Cardiac fibroblast (primary cell): ENCODE measurements at regions not wholly inside any gene's neighbourhood (a gene's known extent, or its start where the extent isn't known, plus 50 kb on each side); places are given as distances from the start of the nearest gene placed in this dataset.

ENCODE experiments used
- DNase-seq, 2 donors: peaks; one replicate each; pipeline versions ENCODE4 v3.0.0 to v3.0.0-alpha.2; 2010; ENCODE audit warnings: low read depth in 2 of 2
- H3K4me3 ChIP-seq, 2 donors: replicated peaks in 1 of 2; 1 replicate in 1 of 2; 2 replicates in 1 of 2; pipeline ENCODE4 v1.5.1; 2011; ENCODE audit warnings: low read depth in 2 of 2, low read length in 2 of 2, mild to moderate bottlenecking in 2 of 2, moderate library complexity in 1 of 2
- TF ChIP-seq, protein P1 (sequence below): IDR thresholded peaks from one replicate; pipeline ENCODE4 v1.5.1; 2011; ENCODE audit warnings: low read depth, mild to moderate bottlenecking, low read length, inconsistent platforms

DNA sequence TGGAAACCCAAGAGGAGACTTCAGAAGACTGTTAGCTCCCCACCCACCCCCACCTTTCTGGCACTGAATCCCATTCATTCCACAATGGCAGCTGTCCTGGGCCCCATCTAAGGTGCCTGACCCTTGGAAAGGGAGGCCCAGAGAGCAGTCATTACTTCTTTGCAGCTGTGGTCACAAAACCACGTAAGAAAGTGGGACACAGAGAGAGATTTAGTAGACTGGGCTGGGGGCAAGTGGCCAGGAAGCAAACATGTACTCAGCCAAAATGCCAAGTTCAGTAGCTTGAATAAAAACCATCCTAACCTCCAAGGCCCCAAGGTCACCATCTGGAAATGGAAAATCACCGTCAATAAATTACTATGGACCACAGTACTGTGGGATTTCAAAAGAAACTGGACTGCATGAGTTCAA lies 381.4 kb downstream of the TNS1 start:
- DNase-seq, result no peak
- H3K4me3 ChIP-seq, result no peak overlapping the region
- TF ChIP-seq, protein P1, sequence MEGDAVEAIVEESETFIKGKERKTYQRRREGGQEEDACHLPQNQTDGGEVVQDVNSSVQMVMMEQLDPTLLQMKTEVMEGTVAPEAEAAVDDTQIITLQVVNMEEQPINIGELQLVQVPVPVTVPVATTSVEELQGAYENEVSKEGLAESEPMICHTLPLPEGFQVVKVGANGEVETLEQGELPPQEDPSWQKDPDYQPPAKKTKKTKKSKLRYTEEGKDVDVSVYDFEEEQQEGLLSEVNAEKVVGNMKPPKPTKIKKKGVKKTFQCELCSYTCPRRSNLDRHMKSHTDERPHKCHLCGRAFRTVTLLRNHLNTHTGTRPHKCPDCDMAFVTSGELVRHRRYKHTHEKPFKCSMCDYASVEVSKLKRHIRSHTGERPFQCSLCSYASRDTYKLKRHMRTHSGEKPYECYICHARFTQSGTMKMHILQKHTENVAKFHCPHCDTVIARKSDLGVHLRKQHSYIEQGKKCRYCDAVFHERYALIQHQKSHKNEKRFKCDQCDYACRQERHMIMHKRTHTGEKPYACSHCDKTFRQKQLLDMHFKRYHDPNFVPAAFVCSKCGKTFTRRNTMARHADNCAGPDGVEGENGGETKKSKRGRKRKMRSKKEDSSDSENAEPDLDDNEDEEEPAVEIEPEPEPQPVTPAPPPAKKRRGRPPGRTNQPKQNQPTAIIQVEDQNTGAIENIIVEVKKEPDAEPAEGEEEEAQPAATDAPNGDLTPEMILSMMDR, result no peak

DNA sequence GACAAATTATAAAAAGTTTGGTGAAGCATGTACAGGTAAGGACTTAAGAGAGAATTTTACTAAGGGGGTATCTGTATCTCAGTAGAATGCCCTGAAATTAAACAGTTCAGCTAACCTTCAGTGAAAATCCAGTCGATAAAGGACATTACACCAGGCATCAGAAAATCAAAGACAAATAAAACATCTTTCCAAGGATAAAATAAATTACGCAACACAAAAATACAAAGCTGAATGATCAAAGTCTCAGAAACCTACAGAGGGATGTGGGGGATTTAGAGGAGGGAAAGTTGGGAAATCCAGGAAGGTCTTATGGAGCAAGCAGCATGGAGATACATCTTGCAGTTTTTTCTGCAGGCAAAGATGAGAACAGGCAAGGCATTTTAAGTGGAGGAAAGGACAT lies 384.1 kb downstream of the TNS1 start:
- TF ChIP-seq, protein P1, result no peak
- DNase-seq, result no peak

DNA sequence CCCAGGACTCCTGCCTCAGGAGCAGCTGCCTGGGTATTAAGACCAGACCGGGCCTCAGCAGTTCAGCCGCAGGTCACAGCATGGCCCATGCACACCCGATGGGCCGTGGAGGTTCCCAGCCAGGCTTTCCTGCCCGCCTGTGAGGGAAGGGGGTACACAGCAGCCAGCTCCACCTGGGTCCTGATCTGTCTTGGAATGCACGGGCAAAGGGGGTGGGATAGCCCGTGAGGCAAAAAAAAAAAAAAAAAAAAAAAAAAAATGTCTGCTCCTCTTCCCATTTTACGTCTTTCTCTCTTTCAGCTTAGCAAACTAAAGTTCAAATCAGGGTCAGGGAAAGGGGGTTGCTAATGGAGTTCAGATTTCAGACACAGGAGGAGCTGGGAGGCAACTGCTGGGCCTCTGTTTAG lies 385.2 kb downstream of the TNS1 start:
- H3K4me3 ChIP-seq, result no peak overlapping the region
- DNase-seq, result no peak
- TF ChIP-seq, protein P1, result no peak

More for the DNA sequence above, 384.1 kb downstream of the TNS1 start:
- no peak overlapping the region for H3K4me3 ChIP-seq

DNA sequence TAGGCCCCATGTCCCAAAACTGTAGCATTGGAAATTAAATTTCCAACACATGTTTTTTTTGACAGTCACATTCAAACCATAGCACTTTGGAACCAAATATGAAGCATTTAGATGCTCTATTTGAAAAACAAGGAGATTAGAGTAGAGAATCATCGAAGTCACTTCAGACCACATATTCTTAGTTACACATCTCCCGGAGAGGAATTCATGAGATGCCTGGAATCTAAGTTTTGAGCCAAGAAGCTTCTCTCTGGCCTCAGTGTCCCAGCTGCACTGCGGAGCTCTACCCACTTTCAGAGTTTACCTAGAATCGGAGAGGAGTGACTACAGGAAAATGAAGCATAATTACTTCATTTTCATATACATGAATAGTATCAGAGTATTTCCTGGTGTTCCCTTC lies 385.9 kb downstream of the TNS1 start:
- TF ChIP-seq, protein P1, result no peak
- peak; percentile 5 to 22 for DNase-seq
- H3K4me3 ChIP-seq, result no peak overlapping the region

DNA sequence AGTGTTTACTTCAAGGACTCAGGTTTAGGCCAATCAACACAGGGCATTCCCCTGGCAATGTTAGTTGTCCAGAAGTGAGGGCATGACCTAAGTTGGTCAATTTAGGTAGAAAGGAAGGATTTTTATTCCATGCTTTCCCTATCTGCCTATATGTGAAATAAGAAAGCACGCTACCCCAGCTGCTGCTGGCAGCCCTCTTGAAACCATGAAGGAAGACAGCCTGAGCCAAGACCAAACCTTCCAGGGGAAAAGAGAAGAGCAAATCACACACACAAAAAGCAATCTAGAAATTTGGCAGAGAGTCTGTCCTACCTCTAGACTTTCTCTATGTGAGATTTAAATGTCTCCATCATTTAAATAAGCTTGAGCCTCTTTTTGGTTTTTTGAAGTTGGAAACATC lies 387.6 kb downstream of the TNS1 start:
- TF ChIP-seq, protein P1, result no peak

DNA sequence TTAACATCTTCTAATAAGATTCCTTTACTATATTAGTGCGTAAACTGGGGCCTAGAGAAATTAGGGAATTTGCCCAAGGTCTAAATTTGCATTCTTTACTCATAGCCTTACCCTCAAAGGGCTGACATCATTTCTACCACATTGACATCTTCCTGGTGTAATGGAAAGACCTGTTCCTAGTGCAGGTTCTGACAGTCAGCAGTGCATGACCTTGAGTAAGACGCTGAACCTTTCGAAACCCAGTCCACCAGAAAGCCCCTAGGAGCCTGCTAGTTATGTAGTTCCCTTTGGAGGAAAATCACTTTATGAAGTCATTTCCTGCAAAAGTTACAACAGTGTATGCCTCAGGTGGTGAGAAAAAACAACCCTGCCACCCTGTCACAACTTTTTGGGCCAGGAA lies 388.3 kb downstream of the TNS1 start:
- TF ChIP-seq, protein P1, result no peak
- no peak for DNase-seq
- no peak overlapping the region for H3K4me3 ChIP-seq

More for the DNA sequence above, 387.6 kb downstream of the TNS1 start:
- no peak for DNase-seq
- no peak overlapping the region for H3K4me3 ChIP-seq

DNA sequence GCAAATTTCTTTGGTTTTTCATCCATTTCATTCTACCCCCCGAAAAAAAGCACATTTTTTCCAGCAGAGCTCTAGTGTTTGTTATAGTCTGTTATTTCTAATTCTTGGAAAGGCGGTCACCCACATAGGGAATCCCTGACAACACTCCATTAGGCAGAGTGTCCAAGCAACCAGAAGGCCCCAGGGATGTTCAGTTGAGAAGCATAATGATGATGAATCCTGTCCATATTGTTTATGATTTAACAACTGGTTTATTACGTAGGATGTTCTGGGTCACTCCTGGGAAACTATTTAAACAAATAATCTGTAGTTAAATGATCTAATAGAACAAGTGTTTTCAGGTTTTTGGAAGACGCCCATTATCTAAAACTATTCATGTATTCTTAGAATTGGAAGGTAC lies 388.7 kb downstream of the TNS1 start:
- no peak overlapping the region for H3K4me3 ChIP-seq
- TF ChIP-seq, protein P1, result no peak
- no peak for DNase-seq
